ENCODE measurements at regions not wholly inside any gene's neighbourhood (a gene's known extent, or its start where the extent isn't known, plus 50 kb on each side); places are given as distances from the start of the nearest gene placed in this dataset.

- TF ChIP-seq POLR2A (IDR thresholded peaks at IDR 0.05; ENCODE audit: low read length), result no peak
- no peak for TF ChIP-seq GATA1 (IDR thresholded peaks at IDR 0.05; ENCODE audit: low read depth, low read length)
Measured at GRCh38 chr22:44621401-44622146, 80.4 kb upstream of the PRR5 start.
